Erythroblast (primary cell): ENCODE measurements at regions not wholly inside any gene's neighbourhood (a gene's known extent, or its start where the extent isn't known, plus 50 kb on each side); places are given as distances from the start of the nearest gene placed in this dataset.
"Not testable (repeated sequence)": the region's sequence is repeated elsewhere in the genome, so short reads cannot be mapped to it uniquely, and the experiment has no call there.

Source experiments
- DNase-seq, 2 experiments: peaks; one replicate each; lab custom pipeline; 2025; lab: John Stamatoyannopoulos, UW
- GATA1 ChIP-seq: IDR thresholded peaks from 2 replicates; pipeline ENCODE4 v1.6.1; 2011; ENCODE audit warnings: low read depth, mild to moderate bottlenecking, control low read depth, low read length, moderate library complexity
- POLR2A ChIP-seq: IDR thresholded peaks from 2 replicates; pipeline ENCODE4 v1.6.1; 2011; ENCODE audit warnings: mild to moderate bottlenecking, low read length

- no peak for DNase-seq
Measured at GRCh38 chr6:135624402-135625295, 127.1 kb upstream of the AHI1 start.

GRCh38 chr6:135626001-135626400 lies 128.5 kb upstream of the AHI1 start:
- not testable (repeated sequence) for DNase-seq

More at GRCh38 chr6:135624402-135625295, 127.1 kb upstream of the AHI1 start:
- no peak for TF ChIP-seq POLR2A
- TF ChIP-seq GATA1: no peak

GRCh38 chr6:135627092-135627715 lies 129.7 kb upstream of the AHI1 start:
- TF ChIP-seq GATA1: no peak
- no peak for TF ChIP-seq POLR2A
- no peak for DNase-seq

DNA sequence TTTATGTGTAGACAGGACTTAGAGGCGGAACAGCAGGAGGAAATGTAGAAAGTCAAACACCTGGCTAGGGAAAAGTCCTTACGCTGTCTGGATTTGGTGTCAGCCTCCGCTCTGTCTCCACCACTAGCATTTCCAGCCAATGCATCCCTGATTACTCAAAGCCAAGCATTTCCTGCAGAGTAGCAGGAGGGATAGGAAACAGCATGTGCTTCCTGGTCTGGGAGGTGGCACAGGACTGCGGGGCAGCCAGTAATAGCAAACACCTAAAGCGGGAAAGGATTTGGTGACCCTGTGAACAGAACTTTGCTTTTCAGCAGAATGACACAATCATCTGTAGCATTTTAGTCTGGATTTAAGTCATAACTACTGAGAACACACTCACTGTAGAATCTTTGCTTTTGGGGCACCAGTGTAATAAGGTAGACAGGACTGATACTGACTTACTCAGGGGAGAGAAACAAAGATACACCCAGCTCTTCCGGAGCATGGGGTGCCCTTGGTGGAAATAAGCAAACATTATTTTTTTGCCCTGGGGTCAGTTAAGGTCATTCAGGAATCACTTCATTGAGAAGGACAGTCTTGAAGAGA lies 133.3 kb upstream of the AHI1 start:
- DNase-seq: no peak

DNA sequence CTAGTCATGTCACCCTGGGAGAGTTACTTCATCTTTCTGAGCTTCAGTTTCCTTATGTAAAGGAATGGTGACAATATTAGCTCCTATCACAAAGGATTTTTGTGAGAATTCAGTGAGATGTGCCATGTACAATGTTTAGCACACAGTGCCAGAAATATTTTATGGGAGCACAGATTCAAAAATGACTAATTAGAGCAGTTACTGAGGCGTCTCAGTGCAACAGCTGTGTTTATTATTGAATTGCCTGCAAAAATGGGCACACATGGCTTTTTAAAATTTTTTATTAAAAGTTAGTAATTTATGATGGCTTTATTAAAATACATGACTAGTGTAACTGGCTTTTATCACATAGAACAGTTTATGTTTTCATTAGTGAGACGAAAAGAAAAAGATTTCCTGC lies 134.3 kb upstream of the AHI1 start:
- no peak for TF ChIP-seq GATA1
- TF ChIP-seq POLR2A: no peak

More for the DNA sequence above, 133.3 kb upstream of the AHI1 start:
- no peak for TF ChIP-seq GATA1
- no peak for TF ChIP-seq POLR2A

GRCh38 chr6:135633573-135633972 lies 136.0 kb upstream of the AHI1 start:
- no peak for TF ChIP-seq GATA1
- TF ChIP-seq POLR2A: no peak
- no peak for DNase-seq

More for the DNA sequence above, 134.3 kb upstream of the AHI1 start:
- DNase-seq: no peak

- TF ChIP-seq POLR2A (no peak), GATA1 (no peak)
- no peak for DNase-seq
Measured at GRCh38 chr6:135637701-135638100, 140.2 kb upstream of the AHI1 start.

- no peak for DNase-seq
Measured at GRCh38 chr6:135638108-135638507, 140.6 kb upstream of the AHI1 start.

DNA sequence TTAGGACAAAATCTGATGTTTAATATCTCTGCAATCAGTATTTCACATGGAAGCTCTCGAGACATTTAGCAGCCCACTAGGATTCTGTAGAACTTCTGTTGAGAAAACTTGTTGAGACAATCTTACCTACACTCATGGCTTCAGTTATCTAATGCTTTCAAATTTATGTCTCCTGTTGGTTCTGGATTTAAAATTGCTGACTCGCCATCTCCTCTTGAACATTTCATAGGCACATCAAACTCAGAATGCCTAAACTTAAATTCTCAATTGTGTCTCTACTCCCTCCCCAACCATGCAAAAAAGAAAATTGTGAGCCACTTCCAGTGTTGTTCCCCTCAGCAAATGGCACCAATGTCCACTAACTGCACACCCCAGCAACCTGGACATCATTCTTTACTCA lies 142.5 kb upstream of the AHI1 start:
- TF ChIP-seq POLR2A (no peak), GATA1 (no peak)
- DNase-seq: no peak

More at GRCh38 chr6:135638108-135638507, 140.6 kb upstream of the AHI1 start:
- TF ChIP-seq GATA1 (no peak), POLR2A (no peak)

GRCh38 chr6:135640449-135641111 lies 143.0 kb upstream of the AHI1 start:
- no peak for DNase-seq
- TF ChIP-seq GATA1 (no peak), POLR2A (no peak)

DNA sequence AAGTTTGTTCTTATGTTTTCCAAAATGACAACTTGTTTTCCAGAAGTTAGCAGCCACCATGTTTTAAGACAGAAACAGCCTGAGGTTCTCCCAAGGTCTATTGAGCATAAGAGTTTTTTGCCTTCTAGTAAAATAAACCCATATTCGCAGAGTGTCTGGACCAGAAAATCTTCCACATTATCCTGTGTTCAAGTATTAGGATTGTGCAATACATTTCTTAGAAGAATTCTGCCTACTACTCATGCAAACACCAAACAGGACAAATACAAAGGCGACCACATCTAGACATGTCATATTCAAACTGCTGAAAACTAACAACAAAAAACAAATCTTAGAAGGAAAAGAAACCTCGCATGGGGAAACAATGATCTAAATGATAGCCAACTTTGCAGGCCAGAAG lies 145.4 kb upstream of the AHI1 start:
- TF ChIP-seq GATA1: no peak
- TF ChIP-seq POLR2A: no peak
- no peak for DNase-seq

DNA sequence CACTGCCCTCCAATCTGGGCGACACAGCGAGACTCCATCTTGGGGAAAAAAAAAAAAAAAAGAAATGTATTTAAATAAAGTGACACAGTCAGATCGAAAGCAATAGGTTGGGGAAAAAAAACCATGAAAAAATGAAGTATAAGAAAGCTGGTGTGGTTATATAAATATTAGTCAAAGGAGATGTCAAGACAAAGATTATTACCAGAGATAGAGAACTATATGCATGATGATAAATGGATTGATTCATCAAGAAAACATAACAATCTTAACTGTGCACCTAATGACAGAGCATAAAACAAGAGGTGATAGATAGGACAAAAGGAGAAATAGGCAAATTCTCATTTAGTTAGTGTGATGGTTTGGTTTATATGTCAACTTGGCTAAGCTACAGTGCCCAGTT lies 146.9 kb upstream of the AHI1 start:
- no peak for DNase-seq
- TF ChIP-seq POLR2A (no peak), GATA1 (no peak)

GRCh38 chr6:135647521-135647920 lies 150.0 kb upstream of the AHI1 start:
- DNase-seq: no peak
- TF ChIP-seq GATA1 (no peak), POLR2A (no peak)
